ENCODE measurements at regions not wholly inside any gene's neighbourhood (a gene's known extent, or its start where the extent isn't known, plus 50 kb on each side); places are given as distances from the start of the nearest gene placed in this dataset.

GRCh38 chr3:29203851-29204250 lies 77.0 kb upstream of the RBMS3 start:
- DNase-seq (ENCODE audit: low spot score): no peak
- in situ Hi-C loops (cut with MboI; ENCODE audit: low sequenced_read_pairs, unreplicated experiment): no loop called here
- no peak for TF ChIP-seq CTCF (IDR thresholded peaks at IDR 0.05; ENCODE audit: borderline replicate concordance, control extremely low read depth, extremely low read depth, insufficient read depth, missing control alignments)

- DNase-seq (ENCODE audit: low spot score): no peak
- in situ Hi-C loops (cut with MboI; ENCODE audit: low sequenced_read_pairs, unreplicated experiment): no loop called here
- no peak for TF ChIP-seq CTCF (IDR thresholded peaks at IDR 0.05; ENCODE audit: borderline replicate concordance, control extremely low read depth, extremely low read depth, insufficient read depth, missing control alignments)
Measured at GRCh38 chr3:29207427-29207826, 73.4 kb upstream of the RBMS3 start.

- TF ChIP-seq CTCF (IDR thresholded peaks at IDR 0.05; ENCODE audit: borderline replicate concordance, control extremely low read depth, extremely low read depth, insufficient read depth, missing control alignments): no peak
- in situ Hi-C loops (cut with MboI; ENCODE audit: low sequenced_read_pairs, unreplicated experiment): no loop called here
- no peak for DNase-seq (ENCODE audit: low spot score)
Measured at GRCh38 chr3:29212789-29213433, 68.0 kb upstream of the RBMS3 start.

- in situ Hi-C loops (cut with MboI; ENCODE audit: low sequenced_read_pairs, unreplicated experiment): no loop called here
- DNase-seq (ENCODE audit: low spot score): no peak
- no peak for TF ChIP-seq CTCF (IDR thresholded peaks at IDR 0.05; ENCODE audit: borderline replicate concordance, control extremely low read depth, extremely low read depth, insufficient read depth, missing control alignments)
Measured at GRCh38 chr3:29214009-29214658, 66.7 kb upstream of the RBMS3 start.

- no peak for DNase-seq (ENCODE audit: low spot score)
- in situ Hi-C loops (cut with MboI; ENCODE audit: low sequenced_read_pairs, unreplicated experiment): no loop called here
- no peak for TF ChIP-seq CTCF (IDR thresholded peaks at IDR 0.05; ENCODE audit: borderline replicate concordance, control extremely low read depth, extremely low read depth, insufficient read depth, missing control alignments)
Measured at GRCh38 chr3:29215948-29216347, 64.9 kb upstream of the RBMS3 start.

- in situ Hi-C loops (cut with MboI; ENCODE audit: low sequenced_read_pairs, unreplicated experiment): no loop called here
- TF ChIP-seq CTCF (IDR thresholded peaks at IDR 0.05; ENCODE audit: borderline replicate concordance, control extremely low read depth, extremely low read depth, insufficient read depth, missing control alignments): no peak
- no peak for DNase-seq (ENCODE audit: low spot score)
Measured at GRCh38 chr3:29226706-29227105, 54.2 kb upstream of the RBMS3 start.
